Amniotic epithelial cell (primary cell): ENCODE measurements at regions not wholly inside any gene's neighbourhood (a gene's known extent, or its start where the extent isn't known, plus 50 kb on each side); places are given as distances from the start of the nearest gene placed in this dataset.
A peak's percentile ranks its signal among the peaks of the same experiment; 100 is the strongest.
"Not testable (repeated sequence)": the region's sequence is repeated elsewhere in the genome, so short reads cannot be mapped to it uniquely, and the experiment has no call there.

Source experiments
- DNase-seq: peaks from one replicate; pipeline ENCODE4 v3.0.0-alpha.2; 2010; ENCODE audit warnings: low read depth

DNA sequence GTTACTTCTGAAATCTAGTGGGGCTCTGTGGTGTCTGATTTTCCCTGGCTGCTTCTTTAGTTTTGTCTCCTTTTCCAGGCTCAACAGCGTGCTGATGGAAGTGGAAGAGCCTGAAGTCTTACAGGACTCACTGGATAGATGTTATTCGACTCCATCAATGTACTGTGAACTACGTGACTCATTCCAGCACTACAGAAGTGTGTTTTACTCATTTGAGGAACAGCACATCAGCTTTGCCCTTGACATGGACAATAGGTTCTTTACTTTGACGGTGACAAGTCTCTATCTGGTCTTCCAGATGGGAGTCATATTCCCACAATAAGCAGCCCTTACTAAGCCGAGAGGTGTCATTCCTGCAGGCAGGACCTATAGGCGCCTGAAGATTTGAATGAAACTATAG, 51.1 kb downstream of the NBPF8 start:
- DNase-seq: peak; percentile 3

GRCh38 chr1:120477663-120478062, 62.8 kb downstream of the NBPF8 start:
- peak; percentile 15 for DNase-seq

DNA sequence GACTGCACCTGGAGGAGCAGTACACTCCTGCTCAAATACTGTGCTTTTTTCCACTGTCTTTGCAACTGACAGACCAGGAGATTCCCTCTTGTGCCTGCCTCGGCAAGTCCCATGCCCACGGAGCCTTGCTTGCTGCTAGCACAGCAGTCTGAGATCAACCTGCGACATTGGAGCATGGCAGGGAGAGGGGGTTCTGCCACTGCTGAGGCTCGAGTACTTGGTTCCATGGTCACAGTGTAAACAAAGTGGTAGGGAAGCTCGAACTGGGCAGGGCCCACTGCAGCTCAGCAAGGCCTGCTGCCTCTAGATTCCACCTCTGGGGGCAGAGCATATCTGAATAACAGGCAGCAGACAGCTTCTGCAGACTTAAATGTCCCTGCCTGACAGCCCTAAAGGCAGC, 63.6 kb downstream of the NBPF8 start:
- DNase-seq: not testable (repeated sequence)

DNA sequence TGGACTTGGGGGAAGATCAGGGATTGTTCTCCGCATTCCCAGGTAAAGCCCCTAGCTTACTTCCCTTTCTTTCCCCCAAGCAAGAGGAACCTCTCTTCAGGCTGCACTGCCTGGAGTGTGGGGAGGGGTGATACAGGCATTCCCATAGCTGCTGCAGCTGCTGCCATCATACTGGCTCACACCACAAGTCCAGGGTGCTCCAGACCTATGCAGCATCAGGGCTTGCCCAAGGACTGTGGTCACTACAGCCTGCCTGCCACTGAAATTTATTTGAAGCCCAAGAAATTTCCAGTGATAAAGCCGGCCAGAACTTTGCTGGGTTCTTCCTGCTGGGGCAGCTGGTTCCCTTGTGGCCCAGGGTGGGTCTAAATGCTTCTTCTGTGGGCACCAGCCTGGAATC, 72.7 kb downstream of the NBPF8 start:
- DNase-seq: not testable (repeated sequence)

GRCh38 chr1:120489217-120489616, 74.4 kb downstream of the NBPF8 start:
- DNase-seq: not testable (repeated sequence)

DNA sequence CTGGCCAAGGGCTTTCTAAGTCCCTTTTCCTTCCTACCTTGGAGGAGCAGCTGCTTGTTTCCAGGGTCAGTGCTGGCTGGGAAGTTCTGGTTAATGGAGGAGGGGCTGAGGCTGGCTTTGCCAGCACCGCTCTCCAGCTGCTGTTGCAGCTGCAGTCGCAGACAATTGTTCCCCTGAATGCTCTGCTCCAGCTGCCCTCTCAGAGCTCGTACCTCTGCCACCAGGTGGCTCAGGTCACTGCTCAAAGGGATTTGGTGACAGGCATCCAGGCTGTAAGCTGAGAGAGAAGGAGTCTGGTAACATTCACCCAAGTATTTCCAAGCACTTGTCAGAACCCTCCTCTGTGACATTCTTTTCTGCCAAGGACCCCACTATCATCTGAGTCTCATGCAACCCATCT, 82.3 kb downstream of the NBPF8 start:
- DNase-seq: not testable (repeated sequence)

- not testable (repeated sequence) for DNase-seq
Observed at GRCh38 chr1:120503284-120503683, 88.4 kb downstream of the NBPF8 start.

DNA sequence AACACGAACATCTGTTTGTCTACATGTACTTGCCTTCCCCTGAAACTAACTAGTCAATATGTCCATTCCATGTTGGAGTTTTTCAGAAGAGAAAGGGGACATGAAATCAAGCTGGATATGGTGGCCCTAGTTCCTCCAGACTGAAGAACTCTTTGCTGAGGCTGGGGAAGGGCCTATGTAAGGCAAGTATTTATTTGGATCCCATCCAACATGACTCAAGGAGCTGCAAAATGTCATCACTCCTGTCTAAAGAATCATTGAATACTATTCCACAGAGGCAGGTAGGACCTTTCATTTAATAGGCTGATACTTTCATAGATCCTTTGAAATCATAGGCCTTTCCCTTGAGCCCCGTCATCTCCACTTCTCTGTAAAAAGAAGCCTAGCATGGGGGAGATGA, 91.5 kb downstream of the NBPF8 start:
- not testable (repeated sequence) for DNase-seq

DNA sequence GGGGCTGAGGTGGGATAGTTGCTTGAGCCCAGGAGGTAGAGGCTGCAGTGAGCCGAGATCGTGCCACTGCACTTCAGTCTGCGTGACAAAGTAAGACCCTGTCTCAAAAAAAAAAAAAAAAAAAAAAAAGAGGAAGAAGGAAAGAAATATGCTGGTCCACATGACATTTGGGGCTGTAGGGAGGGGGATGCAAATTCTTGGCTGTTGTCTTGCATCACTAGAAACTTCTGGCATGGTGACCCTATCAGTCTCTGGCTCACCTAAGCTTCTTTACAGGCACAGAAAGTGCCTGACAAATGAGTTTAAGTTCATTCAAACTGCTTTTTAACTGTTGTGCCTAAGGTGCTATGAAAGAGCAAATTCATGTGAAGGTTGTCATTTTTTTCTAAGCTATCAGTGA, 93.5 kb downstream of the NBPF8 start:
- DNase-seq: not testable (repeated sequence)

GRCh38 chr1:120509258-120509657, 94.4 kb downstream of the NBPF8 start:
- DNase-seq: not testable (repeated sequence)

GRCh38 chr1:120513099-120513498, 98.3 kb downstream of the NBPF8 start:
- not testable (repeated sequence) for DNase-seq

- not testable (repeated sequence) for DNase-seq
Observed at GRCh38 chr1:120513531-120513930, 98.7 kb downstream of the NBPF8 start.

DNA sequence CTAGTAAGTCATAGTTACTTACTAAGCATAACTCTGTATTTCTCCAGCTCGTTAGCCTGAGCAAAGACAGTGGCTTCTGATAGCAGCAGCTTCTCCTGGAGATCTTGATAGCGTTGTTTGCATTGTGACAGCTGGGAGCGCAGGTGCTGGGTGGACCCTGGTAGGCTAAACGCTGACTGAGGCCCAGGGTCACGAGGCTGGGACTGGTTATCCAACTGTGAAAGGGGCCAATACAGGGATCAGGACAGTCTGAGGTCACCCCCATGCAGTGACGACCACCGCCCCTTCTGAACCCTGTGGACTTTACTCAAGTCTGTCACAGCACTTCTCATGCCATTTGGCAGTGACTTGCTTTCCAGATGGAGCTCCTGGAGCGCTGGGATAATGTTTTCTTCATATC, 104.4 kb downstream of the NBPF8 start:
- DNase-seq: not testable (repeated sequence)

GRCh38 chr1:120524416-120524815, 109.6 kb downstream of the NBPF8 start:
- not testable (repeated sequence) for DNase-seq

DNA sequence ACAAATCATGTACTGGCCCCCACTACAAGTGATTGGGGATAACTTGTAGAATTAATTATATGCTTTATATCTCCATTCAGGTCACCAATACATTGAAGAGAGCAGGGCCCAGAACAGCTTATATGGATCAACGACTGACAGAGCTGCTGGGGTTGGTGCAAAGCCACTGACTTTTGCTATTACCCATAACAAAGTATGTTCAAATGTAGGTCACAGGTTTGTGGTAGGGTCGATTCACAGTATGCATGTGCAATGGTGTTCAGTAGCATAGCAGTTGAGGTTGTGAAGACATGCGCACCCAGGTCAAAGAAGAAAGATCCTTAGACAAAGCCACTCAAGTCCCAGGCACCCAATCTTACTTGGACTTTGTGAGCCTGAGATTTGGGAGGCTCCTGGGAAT, 110.6 kb downstream of the NBPF8 start:
- not testable (repeated sequence) for DNase-seq

DNA sequence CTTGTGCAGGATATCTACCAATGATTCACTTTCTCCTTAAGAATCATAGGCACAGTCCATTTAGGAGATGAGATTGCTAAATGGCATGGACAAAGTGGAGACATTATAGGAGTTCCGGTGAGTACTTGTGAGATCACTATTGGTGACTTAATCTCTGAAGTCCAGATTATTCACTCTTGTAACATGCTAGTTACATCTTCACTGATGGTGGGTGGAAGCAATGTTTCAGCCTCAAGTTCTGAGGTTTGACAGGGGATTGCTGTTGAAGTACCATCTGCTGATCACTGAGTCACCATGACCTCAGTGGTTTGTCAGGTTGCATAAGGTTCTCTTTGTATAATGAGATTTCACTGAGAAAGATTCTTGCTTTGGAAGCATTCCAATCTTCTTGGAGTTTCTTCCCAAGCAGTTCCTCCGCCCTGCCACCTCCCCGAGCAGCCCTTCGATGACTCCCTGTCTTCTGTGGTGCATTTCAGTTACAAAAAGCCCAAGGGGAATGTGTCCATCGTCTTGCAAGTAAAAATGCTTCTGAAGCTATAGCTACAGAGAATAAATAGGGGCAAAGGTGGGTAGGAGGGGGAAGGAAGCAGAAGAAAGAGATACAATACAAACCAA, 114.7 kb downstream of the NBPF8 start:
- DNase-seq: not testable (repeated sequence)

DNA sequence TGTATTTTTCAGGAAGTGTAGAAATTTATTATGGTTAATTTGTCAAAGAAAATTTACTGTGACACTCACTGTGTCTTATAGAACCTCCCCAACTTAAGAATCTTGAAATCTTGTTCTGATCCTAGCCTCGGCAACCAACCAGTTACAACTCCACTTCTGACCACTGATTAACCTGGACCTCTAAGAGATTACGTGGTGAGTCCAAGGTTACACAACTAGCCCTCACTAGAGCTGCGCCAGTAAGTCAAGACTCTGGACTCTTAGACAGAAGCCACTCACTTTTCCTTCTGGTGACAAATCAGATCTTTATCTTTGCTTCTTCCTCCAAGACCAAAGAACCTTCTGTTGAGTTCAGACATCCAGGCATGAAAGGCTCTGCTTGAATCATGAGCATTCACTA, 116.6 kb downstream of the NBPF8 start:
- DNase-seq: not testable (repeated sequence)

DNA sequence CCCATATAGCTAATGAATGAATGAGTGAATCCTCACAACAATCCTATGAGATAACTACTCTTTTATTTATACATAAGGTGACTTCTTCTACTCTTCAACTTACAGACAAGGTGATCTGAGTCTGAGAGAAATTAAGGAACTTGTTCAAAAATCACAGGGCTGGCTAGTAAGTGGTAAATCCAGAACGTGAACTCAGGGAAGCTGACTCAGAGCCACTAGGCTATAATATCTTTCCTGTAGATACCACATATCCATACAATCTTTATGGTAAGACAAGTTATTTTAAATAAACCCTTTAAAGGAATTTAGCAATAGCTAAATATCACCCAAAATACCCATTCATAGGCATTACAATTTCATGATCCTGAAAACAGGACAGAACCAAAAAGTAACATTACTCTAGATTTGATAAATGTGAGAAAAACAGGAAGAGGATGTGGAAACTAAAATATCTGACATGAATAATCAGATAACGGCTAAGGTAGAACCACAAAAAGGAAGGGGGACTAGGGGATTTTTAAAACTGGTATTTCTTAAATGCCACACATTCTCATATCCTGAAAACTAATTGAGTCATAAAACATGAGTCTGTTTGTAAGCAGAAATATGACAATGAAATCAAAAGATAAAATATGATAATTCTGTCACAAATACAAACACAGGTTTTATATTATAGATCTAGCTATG, 119.7 kb downstream of the NBPF8 start:
- peak; percentile 47 for DNase-seq

DNA sequence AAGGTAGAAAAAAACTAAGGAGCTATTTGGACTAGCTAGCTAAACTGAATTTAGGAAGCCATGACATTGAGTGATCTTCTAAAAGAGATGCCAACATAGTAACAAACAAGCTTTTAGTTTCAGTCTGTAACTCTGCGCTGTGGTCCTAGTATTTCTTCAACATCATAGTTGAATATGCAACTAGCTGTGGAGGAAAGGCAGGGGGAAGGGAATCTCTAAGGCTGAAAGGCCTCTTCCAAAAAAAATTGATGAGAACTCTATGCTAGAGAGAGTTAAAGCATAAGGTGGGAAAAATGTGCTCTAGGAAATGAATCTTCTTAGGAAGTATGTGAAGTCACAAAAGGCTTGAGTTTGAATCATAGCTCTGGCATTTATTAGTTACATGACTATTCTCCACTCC, 120.2 kb downstream of the NBPF8 start:
- peak; percentile 49 for DNase-seq

GRCh38 chr1:120541394-120541793, 126.6 kb downstream of the NBPF8 start:
- DNase-seq: not testable (repeated sequence)

GRCh38 chr1:120542365-120542764, 127.5 kb downstream of the NBPF8 start:
- DNase-seq: not testable (repeated sequence)

- not testable (repeated sequence) for DNase-seq
Observed at GRCh38 chr1:120542940-120543339, 128.1 kb downstream of the NBPF8 start.

DNA sequence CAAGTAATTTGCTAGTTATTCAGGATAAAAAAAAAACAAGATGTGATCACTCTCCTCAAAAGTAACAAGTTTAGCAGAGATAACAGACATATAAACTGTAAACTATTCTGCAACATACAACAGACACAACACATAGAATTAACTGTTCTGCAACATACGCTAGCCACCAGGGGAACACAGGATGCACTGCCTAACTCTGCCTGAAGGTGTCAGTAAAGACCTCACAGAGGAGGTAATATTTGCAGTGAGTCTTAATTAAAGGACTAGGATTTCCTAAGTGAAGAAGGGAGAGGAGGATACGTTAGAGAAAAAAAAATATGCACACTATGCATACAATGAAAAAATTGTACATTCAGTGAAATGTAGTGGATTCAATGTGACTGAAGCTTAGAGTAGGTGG, 129.6 kb downstream of the NBPF8 start:
- not testable (repeated sequence) for DNase-seq

GRCh38 chr1:120550335-120550734, 135.5 kb downstream of the NBPF8 start:
- DNase-seq: not testable (repeated sequence)
